Suprapubic skin (tissue), 3 donors: ENCODE measurements at regions not wholly inside any gene's neighbourhood (a gene's known extent, or its start where the extent isn't known, plus 50 kb on each side); places are given as distances from the start of the nearest gene placed in this dataset.

Source experiments
- CTCF ChIP-seq, 2 donors: fragments of 200-600 bp in 1 of 2; fragments of 450-650 bp in 1 of 2; sonication (generic) in 1 of 2; IDR thresholded peaks; one replicate each; pipeline ENCODE4 v1.5.1; 2016 to 2019; ENCODE audit warnings: antibody characterized with exemption in 2 of 2, mild to moderate bottlenecking in 1 of 2, moderate library complexity in 1 of 2
- EP300 ChIP-seq: sonication (generic); formaldehyde crosslinking; IDR thresholded peaks from one replicate; pipeline ENCODE4 v1.6.1; 2017; ENCODE audit warnings: antibody characterized with exemption

- TF ChIP-seq CTCF (IDR thresholded peaks at IDR 0.05) (no peak), EP300 (no peak)
Observed at GRCh38 chr20:48178633-48179032, 393.4 kb upstream of the SULF2 start.
